ENCODE measurements at regions not wholly inside any gene's neighbourhood (a gene's known extent, or its start where the extent isn't known, plus 50 kb on each side); places are given as distances from the start of the nearest gene placed in this dataset.

DNA sequence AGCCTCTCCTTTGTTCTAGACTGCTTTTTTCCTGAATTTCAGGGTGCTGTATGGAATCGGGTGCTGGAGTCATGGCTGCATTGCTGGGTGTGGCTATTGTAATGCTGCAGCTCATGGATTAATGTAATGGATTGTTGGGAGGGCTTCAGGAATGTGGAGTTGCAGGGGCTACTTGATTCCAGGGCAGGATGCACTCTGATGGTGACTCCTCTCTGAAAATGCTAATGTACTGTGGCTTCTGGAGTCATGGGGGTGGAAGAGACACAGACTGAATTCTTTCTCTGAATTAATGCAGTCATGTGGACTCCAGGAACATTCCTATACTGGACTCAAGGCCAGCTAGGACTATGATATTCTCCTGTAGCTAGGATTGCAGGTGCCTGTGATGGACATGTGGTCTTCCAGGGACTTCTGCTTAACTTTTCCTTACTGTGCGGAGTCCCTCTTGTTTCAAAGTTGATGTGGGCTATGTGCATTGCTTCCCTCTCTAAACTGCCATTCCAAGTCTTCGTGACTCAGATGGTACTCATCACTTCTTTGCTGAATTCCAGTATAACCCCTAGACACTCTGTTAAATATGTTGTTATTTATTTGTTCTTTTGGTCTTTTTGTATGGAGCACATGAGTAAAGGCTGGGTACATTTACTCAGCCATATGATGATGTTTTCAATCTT is 396.2 kb downstream of the KCTD16 start:
- TF ChIP-seq, protein P1, sequence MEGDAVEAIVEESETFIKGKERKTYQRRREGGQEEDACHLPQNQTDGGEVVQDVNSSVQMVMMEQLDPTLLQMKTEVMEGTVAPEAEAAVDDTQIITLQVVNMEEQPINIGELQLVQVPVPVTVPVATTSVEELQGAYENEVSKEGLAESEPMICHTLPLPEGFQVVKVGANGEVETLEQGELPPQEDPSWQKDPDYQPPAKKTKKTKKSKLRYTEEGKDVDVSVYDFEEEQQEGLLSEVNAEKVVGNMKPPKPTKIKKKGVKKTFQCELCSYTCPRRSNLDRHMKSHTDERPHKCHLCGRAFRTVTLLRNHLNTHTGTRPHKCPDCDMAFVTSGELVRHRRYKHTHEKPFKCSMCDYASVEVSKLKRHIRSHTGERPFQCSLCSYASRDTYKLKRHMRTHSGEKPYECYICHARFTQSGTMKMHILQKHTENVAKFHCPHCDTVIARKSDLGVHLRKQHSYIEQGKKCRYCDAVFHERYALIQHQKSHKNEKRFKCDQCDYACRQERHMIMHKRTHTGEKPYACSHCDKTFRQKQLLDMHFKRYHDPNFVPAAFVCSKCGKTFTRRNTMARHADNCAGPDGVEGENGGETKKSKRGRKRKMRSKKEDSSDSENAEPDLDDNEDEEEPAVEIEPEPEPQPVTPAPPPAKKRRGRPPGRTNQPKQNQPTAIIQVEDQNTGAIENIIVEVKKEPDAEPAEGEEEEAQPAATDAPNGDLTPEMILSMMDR (IDR thresholded peaks at IDR 0.05; ENCODE audit: low read depth, low read length): no peak
- no peak for TF ChIP-seq EZH2phosphoT487 (IDR thresholded peaks at IDR 0.05; ENCODE audit: low read depth)
